ENCODE measurements at regions not wholly inside any gene's neighbourhood (a gene's known extent, or its start where the extent isn't known, plus 50 kb on each side); places are given as distances from the start of the nearest gene placed in this dataset.
"Not testable (repeated sequence)": the region's sequence is repeated elsewhere in the genome, so short reads cannot be mapped to it uniquely, and the experiment has no call there.

GRCh38 chr15:38614621-38615020, 50.0 kb upstream of the RASGRP1 start:
- no peak for DNase-seq (ENCODE audit: low spot score)

GRCh38 chr15:38617831-38618230, 53.2 kb upstream of the RASGRP1 start:
- no peak for DNase-seq (ENCODE audit: low spot score)

- DNase-seq (ENCODE audit: low spot score): no peak
These were observed 53.8 kb upstream of the RASGRP1 start for GRCh38 chr15:38618242-38618955.

- DNase-seq (ENCODE audit: low spot score): no peak
These were observed 55.5 kb upstream of the RASGRP1 start for GRCh38 chr15:38620098-38620497.

GRCh38 chr15:38620851-38621594, 56.4 kb upstream of the RASGRP1 start:
- no peak for DNase-seq (ENCODE audit: low spot score)

- DNase-seq (ENCODE audit: low spot score): no peak
These were observed 57.7 kb upstream of the RASGRP1 start for GRCh38 chr15:38622304-38622703.

GRCh38 chr15:38622908-38623307, 58.3 kb upstream of the RASGRP1 start:
- no peak for DNase-seq (ENCODE audit: low spot score)

- DNase-seq (ENCODE audit: low spot score): no peak
These were observed 59.1 kb upstream of the RASGRP1 start for GRCh38 chr15:38623744-38624143.

GRCh38 chr15:38624244-38625205, 59.9 kb upstream of the RASGRP1 start:
- DNase-seq (ENCODE audit: low spot score): no peak

GRCh38 chr15:38625886-38626285, 61.3 kb upstream of the RASGRP1 start:
- DNase-seq (ENCODE audit: low spot score): no peak

GRCh38 chr15:38626443-38627050, 61.9 kb upstream of the RASGRP1 start:
- no peak for DNase-seq (ENCODE audit: low spot score)

GRCh38 chr15:38627689-38628277, 63.2 kb upstream of the RASGRP1 start:
- no peak for DNase-seq (ENCODE audit: low spot score)

GRCh38 chr15:38631119-38632075, 66.8 kb upstream of the RASGRP1 start:
- DNase-seq (ENCODE audit: low spot score): no peak

- DNase-seq (ENCODE audit: low spot score): no peak
These were observed 70.6 kb upstream of the RASGRP1 start for GRCh38 chr15:38635170-38635569.

GRCh38 chr15:38636597-38636996, 72.0 kb upstream of the RASGRP1 start:
- no peak for DNase-seq (ENCODE audit: low spot score)

GRCh38 chr15:38638126-38638525, 73.5 kb upstream of the RASGRP1 start:
- DNase-seq (ENCODE audit: low spot score): no peak

GRCh38 chr15:38638811-38639210, 74.2 kb upstream of the RASGRP1 start:
- no peak for DNase-seq (ENCODE audit: low spot score)

- DNase-seq (ENCODE audit: low spot score): no peak
These were observed 78.2 kb upstream of the RASGRP1 start for GRCh38 chr15:38642689-38643270.

GRCh38 chr15:38644353-38644752, 79.7 kb upstream of the RASGRP1 start:
- DNase-seq (ENCODE audit: low spot score): not testable (repeated sequence)

- DNase-seq (ENCODE audit: low spot score): no peak
These were observed 82.1 kb upstream of the RASGRP1 start for GRCh38 chr15:38646716-38647115.
